Neural cell (in vitro differentiated cells): ENCODE measurements at regions not wholly inside any gene's neighbourhood (a gene's known extent, or its start where the extent isn't known, plus 50 kb on each side); places are given as distances from the start of the nearest gene placed in this dataset.

ENCODE experiments used
- EP300 ChIP-seq: fragments of 450-650 bp; conservative IDR thresholded peaks from 2 replicates; pipeline ENCODE4 v1.6.1; 2014; ENCODE audit warnings: antibody characterized with exemption, mild to moderate bottlenecking, moderate library complexity; ENCODE audit not compliant: poor library complexity, severe bottlenecking
- EZH2 ChIP-seq: fragments of 200-600, 300-800 bp; shearing (Covaris generic), sonication (generic); IDR thresholded peaks from 2 replicates; pipeline ENCODE4 v1.6.1; 2014; ENCODE audit warnings: antibody characterized with exemption, low read length, borderline replicate concordance, mild to moderate bottlenecking; ENCODE audit not compliant: insufficient read depth, poor library complexity, severe bottlenecking
- TF ChIP-seq, protein P1 (sequence below): fragments of 450-650 bp; IDR thresholded peaks from 2 replicates; pipeline ENCODE4 v1.5.1; 2014; ENCODE audit warnings: antibody characterized with exemption, mild to moderate bottlenecking, moderate library complexity; ENCODE audit not compliant: poor library complexity, severe bottlenecking

DNA sequence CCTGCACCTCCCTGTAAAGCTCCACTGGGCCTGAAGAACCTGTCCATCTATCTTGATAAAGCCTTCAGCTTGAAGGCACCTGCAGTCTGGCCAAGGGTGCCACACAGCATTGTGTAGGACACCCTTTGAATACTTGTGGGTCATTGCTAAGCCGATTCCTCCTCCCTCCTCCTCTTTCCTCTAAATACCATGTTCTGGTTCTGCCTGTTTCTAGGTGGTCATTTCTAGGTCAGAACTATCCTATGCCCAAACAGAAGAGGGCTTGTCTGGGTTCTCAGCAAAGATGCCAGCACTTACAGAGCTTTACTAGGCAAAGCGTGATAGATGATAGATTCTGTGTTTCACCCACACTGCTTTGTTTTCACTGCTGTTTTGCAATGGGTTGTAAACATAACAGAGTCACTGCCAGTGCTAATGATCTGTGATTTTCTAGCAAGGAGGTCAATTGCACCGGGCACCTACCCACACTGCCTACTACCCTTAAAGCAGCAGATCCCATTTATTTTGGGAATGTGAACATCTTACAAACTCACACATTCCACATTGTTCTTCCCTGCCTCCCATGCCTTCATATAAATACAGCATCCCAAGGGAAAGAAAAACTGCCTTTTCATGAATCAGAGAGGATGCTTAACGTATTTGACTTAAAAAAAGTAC is 279.1 kb upstream of the PITRM1 start:
- no peak for TF ChIP-seq EZH2
- no peak for TF ChIP-seq EP300
- TF ChIP-seq, protein P1, sequence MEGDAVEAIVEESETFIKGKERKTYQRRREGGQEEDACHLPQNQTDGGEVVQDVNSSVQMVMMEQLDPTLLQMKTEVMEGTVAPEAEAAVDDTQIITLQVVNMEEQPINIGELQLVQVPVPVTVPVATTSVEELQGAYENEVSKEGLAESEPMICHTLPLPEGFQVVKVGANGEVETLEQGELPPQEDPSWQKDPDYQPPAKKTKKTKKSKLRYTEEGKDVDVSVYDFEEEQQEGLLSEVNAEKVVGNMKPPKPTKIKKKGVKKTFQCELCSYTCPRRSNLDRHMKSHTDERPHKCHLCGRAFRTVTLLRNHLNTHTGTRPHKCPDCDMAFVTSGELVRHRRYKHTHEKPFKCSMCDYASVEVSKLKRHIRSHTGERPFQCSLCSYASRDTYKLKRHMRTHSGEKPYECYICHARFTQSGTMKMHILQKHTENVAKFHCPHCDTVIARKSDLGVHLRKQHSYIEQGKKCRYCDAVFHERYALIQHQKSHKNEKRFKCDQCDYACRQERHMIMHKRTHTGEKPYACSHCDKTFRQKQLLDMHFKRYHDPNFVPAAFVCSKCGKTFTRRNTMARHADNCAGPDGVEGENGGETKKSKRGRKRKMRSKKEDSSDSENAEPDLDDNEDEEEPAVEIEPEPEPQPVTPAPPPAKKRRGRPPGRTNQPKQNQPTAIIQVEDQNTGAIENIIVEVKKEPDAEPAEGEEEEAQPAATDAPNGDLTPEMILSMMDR, result no peak
